HG02981 (cell line): ENCODE measurements at regions not wholly inside any gene's neighbourhood (a gene's known extent, or its start where the extent isn't known, plus 50 kb on each side); places are given as distances from the start of the nearest gene placed in this dataset.
"Not testable (repeated sequence)": the region's sequence is repeated elsewhere in the genome, so short reads cannot be mapped to it uniquely, and the experiment has no call there.

Source experiments
- ATAC-seq: cut with Tn5 transposase; IDR thresholded peaks from one replicate; pipeline ENCODE4 v1.9.1; 2021; ENCODE audit warnings: mild to moderate bottlenecking, moderate library complexity; ENCODE audit not compliant: unreplicated experiment

- ATAC-seq, result peak; percentile 100
Measured at GRCh38 chr6:97669191-97670031, 386.4 kb upstream of the MMS22L start.

GRCh38 chr6:97674802-97675201, 391.8 kb upstream of the MMS22L start:
- no peak for ATAC-seq

DNA sequence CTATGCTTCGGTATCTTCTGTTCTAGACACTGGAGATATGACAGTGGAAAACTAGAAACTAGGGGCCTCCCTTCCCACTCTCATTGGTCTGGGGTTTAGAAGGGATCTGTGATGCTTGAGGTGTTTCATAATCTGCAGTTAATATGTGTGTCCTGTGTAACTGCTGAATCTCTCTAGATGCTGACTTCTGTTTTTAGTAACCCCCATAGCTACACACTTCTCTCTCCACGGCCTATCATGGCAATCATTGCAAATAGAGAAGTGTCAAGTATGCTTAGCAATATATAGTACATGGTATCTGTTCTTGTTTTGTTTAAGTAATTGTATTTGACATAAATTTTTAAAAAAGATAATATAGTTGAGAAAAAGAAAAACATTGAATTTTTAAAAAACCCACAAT, 394.6 kb upstream of the MMS22L start:
- ATAC-seq, result no peak

DNA sequence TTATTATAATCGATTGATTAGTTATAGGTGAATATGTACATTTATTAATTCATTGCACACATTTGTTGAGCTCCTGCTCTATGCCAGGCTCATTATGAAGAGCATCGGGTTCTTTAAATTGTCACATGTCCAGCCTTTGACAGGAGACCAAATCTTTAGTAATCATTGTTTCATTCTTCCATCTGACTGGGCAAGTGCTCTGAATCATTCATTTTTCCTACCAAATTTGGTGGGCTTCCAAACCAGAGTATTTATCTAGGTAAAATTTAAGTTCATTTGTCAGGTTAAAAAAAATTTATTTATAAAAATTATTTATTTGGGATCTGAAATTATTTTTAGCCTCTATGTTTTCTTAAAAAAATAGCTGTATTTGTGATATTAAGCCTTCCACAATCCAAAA, 404.9 kb upstream of the MMS22L start:
- ATAC-seq, result no peak

DNA sequence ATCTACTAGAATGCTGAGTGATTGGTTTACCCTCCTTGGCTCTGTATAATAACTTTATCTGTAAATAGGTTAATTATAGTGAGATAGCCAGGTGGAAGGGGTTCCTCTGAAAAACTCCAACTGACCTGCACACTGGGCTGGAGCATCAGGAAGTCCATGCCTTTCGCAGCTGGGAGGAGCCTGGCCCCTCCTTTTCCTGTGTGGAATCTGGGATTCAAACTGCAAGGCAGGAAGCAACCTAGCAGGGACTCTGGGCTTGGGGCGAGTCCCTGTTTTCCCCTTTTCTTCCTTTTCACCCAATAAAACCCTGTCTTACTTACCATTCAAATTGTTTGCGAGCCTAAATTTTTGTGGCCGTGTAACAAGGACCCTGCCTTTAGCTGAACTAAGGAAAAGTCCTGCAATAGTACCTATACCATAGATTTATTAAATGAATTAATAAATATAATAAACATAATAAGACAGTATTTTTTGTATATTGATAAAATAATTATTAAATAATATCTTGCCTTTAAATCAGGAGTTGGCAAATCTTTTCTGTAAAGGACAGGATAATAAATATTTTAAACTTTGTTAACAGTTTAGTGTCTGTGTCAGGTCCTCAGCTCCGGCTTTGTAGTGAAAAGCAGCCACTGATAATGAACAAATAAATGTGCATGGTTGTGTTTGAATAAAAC, 406.2 kb upstream of the MMS22L start:
- ATAC-seq, result no peak

DNA sequence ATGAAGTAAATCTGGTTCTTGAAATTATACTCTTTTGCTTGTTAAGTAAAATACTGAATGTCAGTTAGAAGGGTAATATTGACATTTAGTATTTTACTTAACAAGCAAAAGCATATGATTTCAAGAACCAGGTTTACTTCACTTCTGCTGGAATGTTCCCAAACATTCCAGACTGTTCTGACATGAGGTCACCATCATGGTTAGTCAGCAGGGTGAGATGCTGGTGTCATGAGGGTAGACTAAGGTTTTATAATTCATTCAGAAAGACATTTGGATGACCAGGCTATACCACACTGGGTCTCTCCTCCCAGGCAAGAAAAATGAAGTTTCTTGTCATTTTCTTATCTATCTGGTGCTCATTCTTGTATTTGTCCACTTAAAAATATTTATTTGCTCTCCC, 414.4 kb upstream of the MMS22L start:
- no peak for ATAC-seq

GRCh38 chr6:97701801-97702200, 418.8 kb upstream of the MMS22L start:
- no peak for ATAC-seq

DNA sequence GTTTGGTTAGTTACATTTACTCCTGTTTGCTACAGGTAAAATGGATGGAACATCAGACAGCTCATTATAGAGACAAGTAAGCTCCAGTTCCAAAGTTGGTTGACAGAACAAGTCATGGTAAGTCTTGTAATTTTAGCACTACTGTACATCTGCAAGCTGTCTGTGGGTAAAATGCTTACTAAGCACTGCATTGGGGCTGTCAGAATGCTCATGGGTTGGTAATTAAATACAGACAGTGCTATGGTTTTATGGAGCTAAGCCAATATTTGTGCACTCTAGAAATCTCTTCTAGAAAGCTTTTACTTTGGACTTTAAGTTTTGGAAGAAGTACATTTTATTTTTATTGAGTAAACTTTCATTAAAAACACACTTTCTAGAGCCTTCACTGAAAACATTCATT, 419.2 kb upstream of the MMS22L start:
- ATAC-seq, result no peak

GRCh38 chr6:97703661-97704060, 420.6 kb upstream of the MMS22L start:
- no peak for ATAC-seq

DNA sequence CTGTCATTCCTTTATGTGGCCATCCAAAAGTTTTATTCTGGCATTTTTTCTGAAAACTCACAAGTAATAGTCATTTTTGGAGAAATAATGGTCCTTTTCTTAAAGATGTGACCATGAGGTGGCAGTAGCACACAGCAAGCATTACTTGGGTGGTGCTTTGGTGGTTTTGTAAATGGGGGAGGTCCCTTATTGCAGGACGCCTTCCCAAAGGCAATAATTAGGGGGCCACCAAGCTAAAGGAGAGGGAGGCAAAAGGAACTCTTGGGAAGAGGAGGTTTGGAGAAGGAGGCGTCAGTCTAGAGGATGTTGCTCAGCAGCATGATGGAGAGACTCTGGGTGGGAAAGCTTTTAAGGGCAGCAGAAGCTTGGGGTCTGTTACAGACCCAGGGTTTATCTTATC, 422.6 kb upstream of the MMS22L start:
- no peak for ATAC-seq

- ATAC-seq, result no peak
Measured at GRCh38 chr6:97712751-97713150, 429.7 kb upstream of the MMS22L start.

GRCh38 chr6:97714772-97715171, 431.8 kb upstream of the MMS22L start:
- ATAC-seq, result no peak

DNA sequence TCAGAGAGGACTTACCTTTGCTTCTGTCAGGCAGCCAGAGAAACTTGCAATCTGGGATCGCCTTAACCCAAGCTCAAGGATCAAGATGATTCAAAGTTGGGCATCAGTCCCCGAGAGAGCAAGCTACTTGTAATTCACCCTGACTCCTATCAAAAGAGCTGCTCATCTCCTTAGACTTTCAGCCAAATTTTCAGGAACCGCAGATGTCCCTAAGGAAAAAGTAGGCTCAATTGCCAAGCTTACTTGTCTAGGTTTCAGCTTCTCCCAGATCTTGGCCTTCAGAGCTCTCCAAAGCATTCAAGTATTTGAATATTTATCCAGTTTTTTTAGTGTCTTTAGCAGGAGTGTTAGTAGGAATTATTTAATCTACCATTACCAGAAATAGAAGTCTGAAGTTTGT, 434.1 kb upstream of the MMS22L start:
- ATAC-seq, result no peak

DNA sequence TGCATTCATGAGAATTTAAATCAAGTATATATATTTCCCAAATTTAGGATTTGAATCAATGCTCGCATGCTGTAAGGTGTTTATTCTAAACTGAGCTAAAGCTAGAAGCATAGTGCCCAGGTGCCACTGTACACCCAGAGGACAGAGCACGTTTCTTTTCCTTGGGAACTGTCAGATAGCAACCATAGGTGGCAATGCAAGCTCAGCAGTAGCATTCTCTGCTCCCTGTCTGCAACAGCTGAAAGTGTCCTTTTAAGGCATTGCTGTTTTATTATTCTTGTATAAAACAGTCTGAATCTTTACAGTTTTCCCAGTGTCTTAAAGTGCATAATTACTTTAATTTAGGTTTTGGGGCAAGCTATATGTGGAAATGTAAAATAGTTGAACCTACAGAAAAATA, 443.4 kb upstream of the MMS22L start:
- no peak for ATAC-seq

DNA sequence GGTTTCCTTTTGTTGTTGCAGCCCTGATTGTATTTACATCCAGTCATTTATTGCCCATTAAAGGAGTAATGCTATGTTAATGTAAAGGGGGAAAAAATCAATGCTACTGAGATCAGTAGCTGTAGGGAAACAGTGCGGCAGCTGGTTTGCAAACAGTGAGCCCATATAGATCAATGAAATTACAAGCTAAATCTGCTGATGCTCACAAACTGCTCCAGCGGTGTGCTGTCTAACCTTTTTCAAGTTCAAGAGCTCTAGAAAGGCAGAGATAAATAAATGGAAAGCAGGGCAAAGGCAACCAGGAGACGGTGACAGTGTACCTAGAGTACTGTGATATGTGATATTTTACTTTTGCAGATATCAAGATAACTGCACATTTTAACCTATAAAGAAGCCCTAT, 449.0 kb upstream of the MMS22L start:
- ATAC-seq, result no peak

DNA sequence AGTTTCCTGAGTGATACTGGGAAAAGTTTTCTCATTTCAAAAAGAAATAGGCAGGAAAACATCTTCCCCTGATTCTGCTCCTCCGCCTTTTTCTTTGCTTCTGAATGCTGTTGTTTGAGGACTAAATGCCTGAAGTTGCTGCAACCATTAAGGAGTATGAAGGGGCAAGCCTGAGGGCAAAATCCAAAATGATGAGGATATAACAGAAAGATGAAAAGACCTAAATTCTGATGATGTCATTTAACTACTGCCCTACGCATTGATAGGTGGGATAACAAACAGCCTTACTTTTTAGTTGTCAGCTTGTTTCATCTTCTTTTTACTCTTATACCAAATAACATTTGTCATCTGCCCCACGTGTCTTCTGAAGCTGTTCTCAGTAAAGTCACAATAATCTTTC, 474.6 kb upstream of the MMS22L start:
- no peak for ATAC-seq

- no peak for ATAC-seq
Measured at GRCh38 chr6:97765461-97765860, 482.4 kb upstream of the MMS22L start.

DNA sequence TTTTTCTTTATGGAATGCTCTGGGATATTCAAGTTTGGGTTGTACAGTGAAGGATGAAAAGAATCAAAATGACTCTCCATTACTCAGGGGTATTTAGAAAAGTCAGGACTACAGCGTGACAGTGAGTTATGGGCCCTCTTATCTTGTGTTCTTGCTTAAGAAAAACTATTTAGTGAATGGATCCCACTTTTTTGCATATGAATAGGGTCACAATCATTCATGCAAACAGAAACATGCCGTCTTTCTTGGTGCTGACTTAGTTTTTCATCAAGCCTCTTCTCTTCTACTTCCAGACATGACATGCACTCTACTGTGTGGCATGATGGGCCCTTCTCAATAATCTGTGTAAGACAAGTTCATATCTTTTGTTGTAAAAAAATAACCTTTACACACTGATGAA, 488.4 kb upstream of the MMS22L start:
- ATAC-seq, result no peak

DNA sequence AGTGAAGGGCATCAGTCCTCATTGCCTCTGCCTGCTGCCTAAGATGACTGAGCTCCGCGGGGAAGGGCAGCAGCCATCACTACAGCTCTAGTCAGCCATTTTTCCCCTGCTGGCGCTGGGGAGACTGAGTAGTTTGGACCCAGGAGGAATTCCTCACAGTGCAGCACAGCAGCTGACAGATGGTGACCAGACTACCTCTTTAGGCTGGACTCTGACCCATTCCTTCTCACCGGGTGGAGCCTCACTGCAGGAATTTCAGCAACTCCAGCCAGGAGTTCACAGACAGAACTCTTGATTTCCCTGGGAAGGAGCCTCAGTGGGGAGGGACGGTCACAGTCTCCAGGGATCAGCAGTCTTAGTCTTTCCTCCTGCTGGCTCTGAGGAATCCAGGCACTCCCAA, 492.0 kb upstream of the MMS22L start:
- no peak for ATAC-seq

DNA sequence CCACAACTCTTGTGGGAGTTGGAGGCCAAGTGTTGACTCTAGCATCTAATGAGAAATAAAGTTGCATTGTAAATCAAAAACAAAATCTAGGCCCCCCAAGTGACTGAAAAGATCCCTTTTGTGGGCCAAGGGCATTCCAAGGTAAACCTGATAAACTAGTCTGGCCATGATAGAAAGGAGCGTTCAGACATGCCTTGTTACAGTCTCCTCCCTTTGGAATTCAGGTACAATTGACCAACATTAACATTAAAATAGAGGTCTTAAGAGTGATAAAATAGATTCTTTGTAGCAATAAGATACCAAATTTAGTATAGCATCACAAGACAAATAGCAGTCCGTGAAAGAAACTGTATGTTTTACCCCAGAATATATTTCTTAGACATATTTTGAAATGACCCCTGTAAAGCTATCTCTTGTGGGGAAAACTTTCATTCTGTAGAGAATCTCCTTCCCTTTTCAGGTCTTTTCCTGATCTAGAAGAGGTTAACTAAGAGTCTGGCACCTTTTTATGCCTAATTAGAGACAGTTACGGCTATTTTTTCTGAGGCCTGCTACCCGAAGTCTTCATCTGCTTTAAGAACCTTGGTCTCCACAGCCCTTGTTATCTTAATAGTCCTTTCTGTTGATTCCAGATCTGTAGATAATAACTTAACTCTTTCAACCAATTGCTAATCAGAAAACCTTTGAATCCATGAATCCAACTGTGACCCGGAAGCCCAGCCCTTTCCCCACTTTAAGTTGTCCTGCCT, 495.4 kb upstream of the MMS22L start:
- ATAC-seq, result no peak

DNA sequence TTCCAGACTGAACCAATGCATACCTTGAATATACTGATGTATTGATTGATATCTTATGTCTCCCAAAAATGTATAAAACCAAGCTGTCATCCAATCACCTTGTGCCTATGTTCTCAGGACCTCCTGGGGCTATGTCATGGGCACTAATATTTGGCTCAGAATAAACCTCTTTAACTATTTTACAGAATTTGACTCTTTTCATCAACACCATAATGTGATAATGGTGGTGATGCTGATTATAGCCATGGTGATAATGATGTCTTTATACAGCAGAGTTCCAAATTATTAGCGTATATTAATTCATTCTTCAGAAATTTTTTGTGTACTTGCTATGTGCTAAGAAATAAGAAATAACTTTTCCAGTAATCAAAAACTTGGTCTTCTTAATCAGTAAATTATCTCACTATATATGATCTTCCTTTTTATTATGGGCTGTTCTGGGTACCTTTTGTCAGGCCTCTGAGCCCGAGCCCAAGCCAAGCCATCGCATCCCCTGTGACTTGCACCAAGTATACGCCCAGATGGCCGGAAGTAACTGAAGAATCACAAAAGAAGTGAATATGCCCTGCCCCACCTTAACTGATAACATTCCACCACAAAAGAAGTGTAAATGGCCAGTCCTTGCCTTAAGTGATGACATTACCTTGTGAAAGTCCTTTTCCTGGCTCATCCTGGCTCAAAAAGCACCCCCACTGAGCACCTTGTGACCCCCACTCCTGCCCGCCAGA, 496.2 kb upstream of the MMS22L start:
- not testable (repeated sequence) for ATAC-seq
